Activated T-helper 1 cell treated with anti-CD3 and anti-CD28 coated beads, Interleukin-12 subunit alpha, Interleukin-12 subunit beta, Interleukin-2, Interleukin-4 antibody, amounts not matched to agents 30 ng/mL and 10 ng/mL and 1 ng/mL, durations not matched to agents 14 hours and 24 hours and 36 hours (primary cell): ENCODE measurements at regions not wholly inside any gene's neighbourhood (a gene's known extent, or its start where the extent isn't known, plus 50 kb on each side); places are given as distances from the start of the nearest gene placed in this dataset.

Source experiments
- DNase-seq: peaks from one replicate; pipeline ENCODE4 v3.0.0; 2021; ENCODE audit warnings: low spot score
- H3K27ac Mint-ChIP-seq: one replicate; pipeline ENCODE4 v1.8.0; 2021; ENCODE audit warnings: mild to moderate bottlenecking, mixed read lengths
- H3K27me3 Mint-ChIP-seq: one replicate; pipeline ENCODE4 v1.8.0; 2022; ENCODE audit warnings: mild to moderate bottlenecking, moderate library complexity, mixed read lengths; ENCODE audit not compliant: insufficient read depth
- H3K36me3 Mint-ChIP-seq: one replicate; pipeline ENCODE4 v1.8.0; 2021; ENCODE audit warnings: low read depth, mixed read lengths
- H3K4me1 Mint-ChIP-seq: one replicate; pipeline ENCODE4 v1.8.0; 2021; ENCODE audit warnings: low read depth, mixed read lengths
- H3K4me3 Mint-ChIP-seq: one replicate; pipeline ENCODE4 v1.8.0; 2021; ENCODE audit warnings: mild to moderate bottlenecking, moderate library complexity, mixed read lengths
- H3K9me3 Mint-ChIP-seq: one replicate; pipeline ENCODE4 v1.8.0; 2021; ENCODE audit warnings: mixed read lengths
- intact Hi-C: fragments of 100-400 bp; cut with micrococcal nuclease; formaldehyde crosslinking; loops from one replicate; pipeline ENCODE4 v1.15.1; 2024

GRCh38 chr16:50884066-50884860, 142.4 kb downstream of the CYLD start:
- Mint-ChIP-seq H3K9me3 (no peaks in the 10 kb centered on the region), H3K4me1 (no peaks in the 10 kb centered on the region), H3K27ac (no peak overlapping the region), H3K4me3 (no peak overlapping the region), H3K36me3 (no peaks in the 10 kb centered on the region), H3K27me3 (peaks cover 6% of the 10 kb centered on the region)
- intact Hi-C loops: no loop called here
- DNase-seq: no peak

- intact Hi-C loops: no loop called here
- Mint-ChIP-seq H3K27ac (no peak overlapping the region), H3K4me3 (no peak overlapping the region), H3K4me1 (no peaks in the 10 kb centered on the region), H3K36me3 (no peaks in the 10 kb centered on the region), H3K27me3 (peaks cover 9% of the 10 kb centered on the region), H3K9me3 (no peaks in the 10 kb centered on the region)
- DNase-seq: no peak
Observed at GRCh38 chr16:50881956-50882355, 140.1 kb downstream of the CYLD start.

GRCh38 chr16:50881331-50881830, 139.5 kb downstream of the CYLD start:
- Mint-ChIP-seq H3K36me3 (no peaks in the 10 kb centered on the region), H3K9me3 (no peaks in the 10 kb centered on the region), H3K4me1 (no peaks in the 10 kb centered on the region), H3K27me3 (peaks cover 9% of the 10 kb centered on the region), H3K4me3 (no peak overlapping the region), H3K27ac (no peak overlapping the region)
- intact Hi-C loops: no loop called here
- DNase-seq: no peak

GRCh38 chr16:50880926-50881325, 139.0 kb downstream of the CYLD start:
- DNase-seq: no peak
- no peaks in the 10 kb centered on the region for H3K9me3 Mint-ChIP-seq
- H3K4me3 Mint-ChIP-seq: no peak overlapping the region
- H3K27me3 Mint-ChIP-seq: peaks cover 9% of the 10 kb centered on the region
- no peaks in the 10 kb centered on the region for H3K36me3 Mint-ChIP-seq
- H3K27ac Mint-ChIP-seq: no peak overlapping the region
- intact Hi-C loops: no loop called here
- H3K4me1 Mint-ChIP-seq: no peaks in the 10 kb centered on the region

GRCh38 chr16:50879873-50880695, 138.2 kb downstream of the CYLD start:
- no peaks in the 10 kb centered on the region for H3K36me3 Mint-ChIP-seq
- no peak for DNase-seq
- no peak overlapping the region for H3K27ac Mint-ChIP-seq
- H3K4me3 Mint-ChIP-seq: no peak overlapping the region
- peaks cover 10% of the 10 kb centered on the region for H3K27me3 Mint-ChIP-seq
- no peaks in the 10 kb centered on the region for H3K4me1 Mint-ChIP-seq
- H3K9me3 Mint-ChIP-seq: no peaks in the 10 kb centered on the region
- intact Hi-C loops: no loop called here

GRCh38 chr16:50878966-50879615, 137.2 kb downstream of the CYLD start:
- Mint-ChIP-seq H3K9me3 (no peaks in the 10 kb centered on the region), H3K27me3 (peaks cover 13% of the 10 kb centered on the region), H3K4me1 (no peaks in the 10 kb centered on the region), H3K27ac (no peak overlapping the region), H3K4me3 (no peak overlapping the region), H3K36me3 (no peaks in the 10 kb centered on the region)
- no peak for DNase-seq
- intact Hi-C loops: no loop called here

GRCh38 chr16:50878536-50878935, 136.7 kb downstream of the CYLD start:
- no peaks in the 10 kb centered on the region for H3K36me3 Mint-ChIP-seq
- intact Hi-C loops: no loop called here
- no peak overlapping the region for H3K4me3 Mint-ChIP-seq
- DNase-seq: no peak
- no peaks in the 10 kb centered on the region for H3K9me3 Mint-ChIP-seq
- peaks cover 15% of the 10 kb centered on the region for H3K27me3 Mint-ChIP-seq
- no peak overlapping the region for H3K27ac Mint-ChIP-seq
- H3K4me1 Mint-ChIP-seq: no peaks in the 10 kb centered on the region

GRCh38 chr16:50876263-50876662, 134.4 kb downstream of the CYLD start:
- Mint-ChIP-seq H3K27ac (no peak overlapping the region), H3K36me3 (no peaks in the 10 kb centered on the region), H3K27me3 (peaks cover 18% of the 10 kb centered on the region), H3K4me1 (no peaks in the 10 kb centered on the region), H3K4me3 (no peak overlapping the region), H3K9me3 (no peaks in the 10 kb centered on the region)
- intact Hi-C loops: no loop called here
- no peak for DNase-seq

- Mint-ChIP-seq H3K4me1 (no peaks in the 10 kb centered on the region), H3K27ac (no peak overlapping the region), H3K4me3 (no peak overlapping the region), H3K36me3 (no peaks in the 10 kb centered on the region), H3K27me3 (peaks cover 12% of the 10 kb centered on the region), H3K9me3 (no peaks in the 10 kb centered on the region)
- no peak for DNase-seq
- intact Hi-C loops: no loop called here
Observed at GRCh38 chr16:50868577-50868976, 126.7 kb downstream of the CYLD start.

GRCh38 chr16:50866806-50867205, 124.9 kb downstream of the CYLD start:
- Mint-ChIP-seq H3K36me3 (no peaks in the 10 kb centered on the region), H3K4me3 (no peak overlapping the region), H3K27me3 (peaks cover 12% of the 10 kb centered on the region), H3K4me1 (no peaks in the 10 kb centered on the region), H3K9me3 (no peaks in the 10 kb centered on the region), H3K27ac (no peak overlapping the region)
- DNase-seq: no peak
- intact Hi-C loops: no loop called here

GRCh38 chr16:50864386-50864785, 122.5 kb downstream of the CYLD start:
- Mint-ChIP-seq H3K27ac (no peak overlapping the region), H3K27me3 (peaks cover 3% of the 10 kb centered on the region), H3K4me1 (no peaks in the 10 kb centered on the region), H3K36me3 (no peaks in the 10 kb centered on the region), H3K9me3 (no peaks in the 10 kb centered on the region), H3K4me3 (no peak overlapping the region)
- DNase-seq: no peak
- intact Hi-C loops: no loop called here

- Mint-ChIP-seq H3K27me3 (peaks cover 1% of the 10 kb centered on the region), H3K4me1 (no peaks in the 10 kb centered on the region), H3K36me3 (no peaks in the 10 kb centered on the region), H3K9me3 (no peaks in the 10 kb centered on the region), H3K4me3 (no peak overlapping the region), H3K27ac (no peak overlapping the region)
- DNase-seq: no peak
- intact Hi-C loops: no loop called here
Observed at GRCh38 chr16:50863644-50864144, 121.8 kb downstream of the CYLD start.
